ENCODE measurements at regions not wholly inside any gene's neighbourhood (a gene's known extent, or its start where the extent isn't known, plus 50 kb on each side); places are given as distances from the start of the nearest gene placed in this dataset.

DNA sequence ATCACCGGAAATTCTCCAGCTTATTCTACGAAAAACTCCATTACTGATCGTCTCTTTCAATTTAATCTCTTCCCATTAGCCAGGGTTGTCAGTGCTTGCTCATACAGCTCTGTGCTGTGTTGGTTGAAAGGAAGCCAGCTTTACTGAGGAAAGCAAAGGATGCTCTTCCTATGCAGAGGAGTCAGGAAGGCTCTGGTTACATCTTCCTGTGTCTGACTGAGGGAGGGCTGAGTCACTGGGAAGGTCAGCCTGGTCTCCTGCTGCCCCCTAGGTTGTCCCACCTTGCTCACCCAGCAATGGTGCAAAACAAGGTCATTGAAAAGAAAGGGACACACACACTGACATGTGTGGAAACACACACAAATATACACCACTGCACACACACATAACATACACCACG, 975.6 kb downstream of the DCDC2C start:
- Histone ChIP-seq H3K4me1 (ENCODE audit: insufficient read depth, low read length) (no peaks in the 10 kb centered on the region), H3K36me3 (ENCODE audit: insufficient read depth, low read length) (no peaks in the 10 kb centered on the region), H3K9ac (ENCODE audit: low read depth, low read length) (no peak overlapping the region), H3K9me3 (ENCODE audit: control insufficient read depth, insufficient read depth, low read length) (no peaks in the 10 kb centered on the region)

DNA sequence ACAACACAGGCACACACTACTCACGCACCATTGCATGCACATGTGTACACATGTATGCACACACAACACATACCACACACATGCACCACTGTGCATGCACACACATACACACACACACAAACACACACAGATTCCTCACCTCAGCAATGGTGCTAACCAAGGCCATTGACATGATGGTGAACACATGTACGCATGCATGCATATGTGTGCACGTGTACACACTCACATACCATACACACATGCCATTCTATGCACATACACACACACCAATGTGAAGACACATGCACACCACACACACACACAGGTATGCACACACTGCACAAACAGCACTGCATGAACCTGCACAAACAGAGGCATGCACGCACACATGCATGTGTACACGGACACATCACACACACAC, 976.0 kb downstream of the DCDC2C start:
- no peaks in the 10 kb centered on the region for H3K9me3 ChIP-seq (ENCODE audit: control insufficient read depth, insufficient read depth, low read length)
- no peaks in the 10 kb centered on the region for H3K36me3 ChIP-seq (ENCODE audit: insufficient read depth, low read length)
- no peak overlapping the region for H3K9ac ChIP-seq (ENCODE audit: low read depth, low read length)
- H3K4me1 ChIP-seq (ENCODE audit: insufficient read depth, low read length): no peaks in the 10 kb centered on the region

DNA sequence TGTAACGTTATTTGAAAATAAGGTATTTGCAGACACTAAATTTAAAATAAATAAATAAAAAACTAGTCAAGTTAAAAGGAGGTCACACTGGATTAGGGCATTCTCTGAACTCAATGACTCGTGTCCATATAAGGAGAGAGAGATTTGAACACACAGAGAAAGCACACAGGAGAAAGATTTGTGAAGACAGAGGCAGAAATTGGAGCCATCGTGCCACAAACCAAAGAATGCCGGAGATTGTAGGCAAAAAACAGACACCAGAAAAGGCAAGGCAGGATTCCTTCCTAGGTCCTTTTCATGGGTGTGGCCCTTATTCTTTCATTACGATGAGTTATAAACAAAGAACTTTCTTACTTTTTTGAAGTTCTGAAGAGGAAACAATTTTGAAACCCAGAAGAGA, 981.5 kb downstream of the DCDC2C start:
- Histone ChIP-seq H3K4me1 (ENCODE audit: insufficient read depth, low read length) (no peaks in the 10 kb centered on the region), H3K9me3 (ENCODE audit: control insufficient read depth, insufficient read depth, low read length) (no peaks in the 10 kb centered on the region), H3K36me3 (ENCODE audit: insufficient read depth, low read length) (no peaks in the 10 kb centered on the region), H3K9ac (ENCODE audit: low read depth, low read length) (no peak overlapping the region)

DNA sequence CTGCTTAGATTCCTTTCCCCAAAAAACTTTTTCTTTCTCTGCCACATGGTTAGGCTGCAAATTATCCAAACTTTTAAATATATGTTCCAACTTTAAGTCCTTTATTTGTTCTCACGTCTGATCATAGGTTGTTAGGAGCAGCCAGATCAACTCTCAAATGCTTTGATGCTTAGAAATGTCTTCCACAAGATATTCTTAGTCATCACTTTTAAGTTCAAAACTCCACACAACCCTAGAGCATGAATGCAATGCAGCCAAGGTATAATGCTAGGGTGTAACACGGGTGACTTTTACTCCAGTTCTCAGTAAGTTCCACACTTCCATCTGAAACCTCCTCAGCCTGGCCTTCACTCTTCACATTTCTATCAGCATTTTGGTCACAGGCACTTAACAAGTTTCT, 987.5 kb downstream of the DCDC2C start:
- Histone ChIP-seq H3K4me1 (ENCODE audit: insufficient read depth, low read length) (no peaks in the 10 kb centered on the region), H3K36me3 (ENCODE audit: insufficient read depth, low read length) (no peaks in the 10 kb centered on the region), H3K9ac (ENCODE audit: low read depth, low read length) (no peak overlapping the region), H3K9me3 (ENCODE audit: control insufficient read depth, insufficient read depth, low read length) (no peaks in the 10 kb centered on the region)

DNA sequence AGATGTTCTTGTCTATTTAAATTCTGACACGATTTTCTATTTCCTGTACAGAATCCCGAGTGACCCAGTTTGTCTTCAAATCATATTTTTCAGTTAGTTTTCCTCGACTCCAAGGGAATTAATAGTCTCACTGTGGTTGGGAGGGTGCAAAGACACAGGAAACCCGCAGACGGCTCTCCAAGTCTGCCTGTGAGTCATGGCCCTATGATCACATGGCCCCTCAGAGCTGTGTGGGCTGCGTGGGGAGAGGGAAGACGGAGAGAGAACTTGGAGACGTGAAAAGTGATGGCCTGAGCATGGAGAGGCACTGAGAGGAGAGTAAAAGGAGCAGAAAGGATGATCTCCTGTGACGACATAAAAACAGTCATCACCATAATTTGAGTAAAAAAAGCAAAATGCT, 989.9 kb downstream of the DCDC2C start:
- no peak overlapping the region for H3K9ac ChIP-seq (ENCODE audit: low read depth, low read length)
- no peaks in the 10 kb centered on the region for H3K9me3 ChIP-seq (ENCODE audit: control insufficient read depth, insufficient read depth, low read length)
- no peaks in the 10 kb centered on the region for H3K4me1 ChIP-seq (ENCODE audit: insufficient read depth, low read length)
- no peaks in the 10 kb centered on the region for H3K36me3 ChIP-seq (ENCODE audit: insufficient read depth, low read length)

DNA sequence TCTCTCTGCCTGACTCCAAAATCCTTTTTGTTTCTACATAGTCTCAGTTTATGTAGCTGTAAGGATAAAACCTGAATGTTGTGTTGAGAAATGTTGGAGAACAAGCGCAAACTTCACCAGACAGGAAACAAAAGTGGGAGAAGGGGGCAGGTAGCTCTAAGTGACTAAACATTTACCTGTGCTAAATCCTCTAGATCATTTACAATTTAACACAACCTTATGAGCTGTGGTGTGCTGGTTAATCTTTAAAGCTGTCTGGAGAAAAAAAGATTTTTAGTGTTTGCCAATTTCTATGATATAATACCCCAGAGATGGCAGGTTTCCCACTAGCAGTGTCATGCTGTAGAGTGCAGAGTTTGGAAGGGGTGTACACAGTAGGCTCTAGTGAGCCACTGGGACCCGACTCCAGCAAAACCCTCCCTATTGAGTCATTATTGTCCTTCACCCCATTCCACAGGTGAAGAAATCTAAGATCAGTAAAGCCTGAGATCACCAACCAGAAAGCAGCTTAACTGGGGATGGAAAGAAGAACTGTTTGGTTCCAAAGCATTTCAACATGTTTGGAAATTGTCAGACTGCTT, 992.0 kb downstream of the DCDC2C start:
- Histone ChIP-seq H3K9ac (ENCODE audit: low read depth, low read length) (no peak overlapping the region), H3K36me3 (ENCODE audit: insufficient read depth, low read length) (no peaks in the 10 kb centered on the region), H3K4me1 (ENCODE audit: insufficient read depth, low read length) (no peaks in the 10 kb centered on the region), H3K9me3 (ENCODE audit: control insufficient read depth, insufficient read depth, low read length) (no peaks in the 10 kb centered on the region)

DNA sequence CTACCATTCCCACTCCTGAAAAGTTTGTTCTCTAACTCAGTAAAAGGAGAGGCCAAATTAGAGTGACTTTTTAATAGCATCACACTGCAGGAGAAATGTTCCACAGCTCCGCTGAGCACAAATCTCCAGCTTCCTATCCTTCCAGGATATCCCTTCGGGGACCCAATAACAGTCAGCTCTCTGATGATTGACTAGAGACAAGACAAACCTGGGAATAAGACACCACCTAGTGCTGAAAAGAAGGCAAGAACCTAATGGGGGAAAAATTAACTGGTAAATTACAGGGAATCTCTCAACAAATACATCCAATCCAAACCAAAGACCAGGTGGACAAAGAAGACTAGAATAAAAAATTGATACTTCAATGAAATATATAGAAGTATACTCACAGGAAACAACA, 977.1 kb upstream of the SOX11 start:
- Histone ChIP-seq H3K9ac (ENCODE audit: low read depth, low read length) (no peak overlapping the region), H3K36me3 (ENCODE audit: insufficient read depth, low read length) (no peaks in the 10 kb centered on the region; the same call in 1 of the 2 replicates), H3K4me1 (ENCODE audit: insufficient read depth, low read length) (no peaks in the 10 kb centered on the region), H3K9me3 (ENCODE audit: control insufficient read depth, insufficient read depth, low read length) (no peaks in the 10 kb centered on the region)

DNA sequence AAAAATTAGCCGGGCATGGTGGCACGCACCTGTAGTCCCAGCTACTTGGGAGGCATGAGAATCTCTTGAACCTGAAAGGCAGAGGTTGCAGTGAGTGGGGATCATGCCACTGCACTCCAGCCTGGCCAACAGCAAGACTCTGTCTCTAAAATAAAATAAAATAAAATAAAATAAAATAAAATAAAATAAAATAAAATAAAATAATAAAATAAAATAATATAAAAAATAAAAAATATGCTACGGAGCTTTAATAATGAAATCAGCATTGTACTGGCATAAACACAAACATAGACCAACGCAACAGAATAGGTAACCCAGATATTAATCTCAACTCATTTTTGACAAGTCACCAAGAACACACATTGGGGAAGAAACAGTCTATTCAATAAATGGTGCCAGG, 973.4 kb upstream of the SOX11 start:
- H3K36me3 ChIP-seq (ENCODE audit: insufficient read depth, low read length): no peaks in the 10 kb centered on the region
- H3K4me1 ChIP-seq (ENCODE audit: insufficient read depth, low read length): no peaks in the 10 kb centered on the region
- H3K9ac ChIP-seq (ENCODE audit: low read depth, low read length): no peak overlapping the region
- H3K9me3 ChIP-seq (ENCODE audit: control insufficient read depth, insufficient read depth, low read length): no peaks in the 10 kb centered on the region

DNA sequence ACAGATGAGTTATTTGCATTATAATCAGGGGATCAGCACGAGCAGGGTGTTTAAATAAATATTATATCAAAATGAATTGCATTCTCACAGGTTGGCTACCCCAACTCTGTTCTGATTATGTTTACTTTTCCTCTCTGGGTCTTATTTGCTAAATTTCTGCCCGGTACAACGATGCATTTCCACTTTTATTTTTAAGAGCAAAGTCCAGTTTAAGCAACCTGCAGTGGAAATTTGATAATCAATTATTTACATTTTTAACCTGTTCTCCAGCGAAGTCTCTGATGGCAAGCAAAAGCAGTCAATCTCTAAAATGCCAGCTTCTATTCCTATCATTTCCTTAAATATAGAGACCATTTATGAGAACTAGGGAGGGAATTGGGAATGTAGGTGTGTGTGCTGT, 966.6 kb upstream of the SOX11 start:
- Histone ChIP-seq H3K9me3 (ENCODE audit: control insufficient read depth, insufficient read depth, low read length) (no peaks in the 10 kb centered on the region), H3K9ac (ENCODE audit: low read depth, low read length) (no peak overlapping the region), H3K36me3 (ENCODE audit: insufficient read depth, low read length) (no peaks in the 10 kb centered on the region), H3K4me1 (ENCODE audit: insufficient read depth, low read length) (no peaks in the 10 kb centered on the region)

DNA sequence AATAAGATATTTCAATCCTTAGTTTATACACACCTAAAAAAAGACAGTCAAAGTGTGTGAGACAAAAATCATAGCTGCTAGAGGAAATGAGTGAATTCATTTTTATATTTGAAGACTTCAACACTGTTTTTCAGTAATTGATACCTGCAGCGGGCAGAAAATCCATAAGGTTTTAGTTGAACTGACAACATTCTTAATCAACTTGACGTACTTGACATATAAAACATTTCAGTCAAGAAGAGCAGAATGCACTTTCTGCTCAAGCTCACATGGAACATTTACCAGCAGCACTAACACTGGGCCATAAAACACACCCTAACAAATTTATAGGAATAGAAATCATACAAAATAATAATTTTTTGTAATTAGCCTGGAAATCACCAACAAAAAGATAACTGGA, 959.6 kb upstream of the SOX11 start:
- H3K36me3 ChIP-seq (ENCODE audit: insufficient read depth, low read length): no peaks in the 10 kb centered on the region
- H3K9me3 ChIP-seq (ENCODE audit: control insufficient read depth, insufficient read depth, low read length): no peaks in the 10 kb centered on the region
- H3K4me1 ChIP-seq (ENCODE audit: insufficient read depth, low read length): no peaks in the 10 kb centered on the region
- H3K9ac ChIP-seq (ENCODE audit: low read depth, low read length): no peak overlapping the region

DNA sequence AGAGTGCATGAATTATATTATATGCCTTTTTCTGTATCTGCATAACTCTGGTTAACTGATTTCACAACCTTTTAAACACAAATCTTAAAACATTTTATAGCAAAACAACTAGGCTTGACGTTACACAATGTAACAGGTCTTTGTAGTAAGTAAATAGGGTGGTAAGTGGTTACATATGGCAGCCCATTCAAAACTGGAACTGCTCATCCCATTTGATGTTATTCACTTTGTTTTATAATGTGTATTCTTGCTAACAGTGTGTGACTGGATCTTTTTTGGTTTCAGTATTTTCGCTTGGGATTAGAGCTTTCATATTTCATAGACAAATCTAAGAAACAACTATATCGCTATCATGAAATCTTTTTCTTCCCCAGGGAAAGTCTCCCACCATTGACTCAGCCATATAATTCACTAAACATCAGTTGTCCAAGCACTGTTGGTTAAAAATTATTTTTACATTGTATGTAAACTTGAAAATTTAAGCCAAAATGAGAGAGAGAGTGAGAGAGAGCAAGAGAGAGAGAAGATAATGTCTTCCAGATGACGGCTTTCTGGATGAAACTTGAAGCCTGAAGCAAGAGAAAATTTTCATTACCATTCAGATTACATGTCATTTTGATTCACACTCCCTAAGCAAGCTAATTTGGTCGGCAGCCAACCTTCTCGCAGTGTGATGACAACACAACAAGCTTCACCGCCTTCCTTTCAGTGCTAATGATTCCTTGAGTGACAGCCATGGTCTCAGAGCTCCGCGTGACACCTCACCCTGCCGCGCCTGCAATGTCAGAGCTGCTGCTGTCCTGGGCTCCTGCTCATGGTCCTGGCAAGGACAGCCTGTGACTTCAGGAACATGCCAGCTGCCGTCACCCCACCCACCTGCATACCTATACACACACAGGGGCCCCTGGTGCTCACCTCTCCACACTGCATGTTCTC, 946.9 kb upstream of the SOX11 start:
- H3K9ac ChIP-seq (ENCODE audit: low read depth, low read length): no peak overlapping the region; the same call in 1 of the 2 replicates

DNA sequence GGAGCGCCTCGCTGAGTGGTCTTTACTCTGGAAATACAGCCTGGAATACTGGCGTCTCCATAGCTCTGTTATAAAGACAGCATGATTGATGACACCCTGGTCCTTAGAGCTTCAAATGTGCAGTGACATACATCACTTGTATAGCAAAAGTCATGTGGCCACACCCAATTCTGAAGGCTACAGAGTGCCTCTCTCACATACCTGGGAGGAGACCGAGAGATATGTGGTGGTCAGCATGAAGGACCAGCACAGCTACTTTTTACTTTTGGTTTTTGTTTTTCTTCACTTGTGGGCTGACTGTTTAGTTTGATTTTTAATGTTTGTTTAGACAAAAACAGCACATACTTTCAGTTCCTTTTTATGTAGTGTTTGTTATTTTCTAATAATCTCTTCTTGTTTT, 938.5 kb upstream of the SOX11 start:
- Histone ChIP-seq H3K4me1 (ENCODE audit: insufficient read depth, low read length) (no peaks in the 10 kb centered on the region), H3K36me3 (ENCODE audit: insufficient read depth, low read length) (no peaks in the 10 kb centered on the region), H3K9me3 (ENCODE audit: control insufficient read depth, insufficient read depth, low read length) (peaks cover 6% of the 10 kb centered on the region), H3K9ac (ENCODE audit: low read depth, low read length) (no peak overlapping the region)

More for the DNA sequence above, 946.9 kb upstream of the SOX11 start:
- no peaks in the 10 kb centered on the region for H3K4me1 ChIP-seq (ENCODE audit: insufficient read depth, low read length)
- no peaks in the 10 kb centered on the region for H3K36me3 ChIP-seq (ENCODE audit: insufficient read depth, low read length)
- no peaks in the 10 kb centered on the region for H3K9me3 ChIP-seq (ENCODE audit: control insufficient read depth, insufficient read depth, low read length)

DNA sequence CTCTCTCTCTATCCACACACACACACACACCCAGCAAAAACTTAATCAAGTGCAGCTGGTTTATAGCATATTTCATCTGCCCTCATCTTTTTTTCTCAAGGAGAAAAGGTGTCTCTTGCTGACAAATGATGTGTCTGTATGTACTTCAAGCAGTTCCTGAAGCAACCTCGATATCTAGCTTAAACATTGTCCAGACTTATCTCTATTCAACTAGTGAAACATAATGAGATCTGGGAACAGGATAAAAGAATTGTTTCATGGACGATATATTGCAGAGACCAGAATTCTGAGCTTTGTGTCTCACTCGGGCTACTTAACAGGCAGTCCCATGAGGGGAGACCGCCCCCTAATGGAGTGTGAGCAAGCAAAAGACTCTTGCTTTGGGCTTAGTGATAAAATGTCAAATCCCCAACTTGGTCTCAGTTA, 929.2 kb upstream of the SOX11 start:
- Histone ChIP-seq H3K4me1 (ENCODE audit: insufficient read depth, low read length) (no peaks in the 10 kb centered on the region), H3K9ac (ENCODE audit: low read depth, low read length) (no peak overlapping the region), H3K9me3 (ENCODE audit: control insufficient read depth, insufficient read depth, low read length) (peaks cover 5% of the 10 kb centered on the region), H3K36me3 (ENCODE audit: insufficient read depth, low read length) (no peaks in the 10 kb centered on the region)

DNA sequence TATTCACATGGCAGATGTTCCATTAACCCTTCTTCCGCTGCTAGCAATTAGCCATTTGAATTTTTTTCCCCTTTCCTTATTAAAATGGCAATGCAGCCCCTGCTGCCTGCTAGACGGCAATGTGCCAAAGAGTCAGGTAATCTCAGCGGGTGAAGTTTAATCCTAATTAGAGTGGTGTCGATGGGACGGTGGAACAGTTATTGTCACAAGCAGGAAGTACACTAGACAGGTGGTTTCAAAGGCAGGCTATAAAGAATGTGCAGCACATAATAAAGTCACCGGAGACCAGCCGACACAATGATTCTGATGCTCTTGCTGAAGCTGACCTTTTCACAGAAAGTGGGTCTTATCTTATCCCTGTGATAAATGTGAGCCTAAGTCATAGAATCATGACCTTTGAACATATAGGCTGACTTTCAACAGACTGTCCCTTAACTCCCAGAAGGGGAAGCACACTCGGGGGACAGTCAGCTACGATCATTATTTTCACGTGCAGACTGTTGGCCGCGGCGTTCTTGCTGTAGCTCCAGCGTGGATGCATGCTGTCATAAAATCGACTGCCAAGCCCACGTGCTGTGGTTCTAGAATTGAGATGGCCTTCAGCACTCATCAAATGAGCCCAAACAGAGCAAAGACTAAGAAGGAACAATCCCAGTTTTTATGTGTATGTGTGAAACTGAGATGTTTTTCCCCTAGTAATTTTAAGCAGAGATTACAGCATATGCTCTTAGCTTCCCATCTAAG, 926.2 kb upstream of the SOX11 start:
- Histone ChIP-seq H3K4me1 (ENCODE audit: insufficient read depth, low read length) (no peaks in the 10 kb centered on the region), H3K9me3 (ENCODE audit: control insufficient read depth, insufficient read depth, low read length) (no peaks in the 10 kb centered on the region), H3K36me3 (ENCODE audit: insufficient read depth, low read length) (no peaks in the 10 kb centered on the region), H3K9ac (ENCODE audit: low read depth, low read length) (no peak overlapping the region)

Data from ES-I3 (cell line).